A673 (cell line): ENCODE measurements at regions not wholly inside any gene's neighbourhood (a gene's known extent, or its start where the extent isn't known, plus 50 kb on each side); places are given as distances from the start of the nearest gene placed in this dataset.

ENCODE experiments used
- CTCF ChIP-seq: fragments of 300-800, 200-600 bp; sonication (generic); conservative IDR thresholded peaks from 2 replicates; pipeline ENCODE4 v1.5.1; 2017; ENCODE audit warnings: low read depth, mild to moderate bottlenecking, antibody characterized with exemption, low read length, moderate library complexity, mixed read lengths
- EZH2 ChIP-seq: fragments of 200-600 bp; sonication (generic); IDR thresholded peaks from 2 replicates; pipeline ENCODE4 v1.6.1; 2017; ENCODE audit warnings: borderline replicate concordance, low read depth, mild to moderate bottlenecking, mixed read lengths, antibody characterized with exemption, low read length; ENCODE audit not compliant: poor library complexity, severe bottlenecking

- TF ChIP-seq CTCF (no peak), EZH2 (no peak)
These were observed 108.1 kb upstream of the SPRY4 start for GRCh38 chr5:142432961-142433360.
